Gastrocnemius medialis (tissue), 4 donors: ENCODE measurements at regions not wholly inside any gene's neighbourhood (a gene's known extent, or its start where the extent isn't known, plus 50 kb on each side); places are given as distances from the start of the nearest gene placed in this dataset.

Experiments
- CTCF ChIP-seq, 5 experiments: fragments of 450-650 bp in 3 of 5; fragments of 200-600 bp in 2 of 5; sonication (generic) in 2 of 5; IDR thresholded peaks in 4 of 5; conservative IDR thresholded peaks in 1 of 5; 1 replicate in 4 of 5; 2 replicates in 1 of 5; pipeline ENCODE4 v1.5.1; 2016 to 2019; ENCODE audit warnings: antibody characterized with exemption in 5 of 5, mild to moderate bottlenecking in 3 of 5, moderate library complexity in 3 of 5
- POLR2A ChIP-seq, 2 donors: fragments of 450-650 bp; IDR thresholded peaks; one replicate each; pipeline ENCODE4 v1.6.1; 2017; ENCODE audit warnings: antibody characterized with exemption in 2 of 2, mild to moderate bottlenecking in 2 of 2, moderate library complexity in 2 of 2

GRCh38 chr3:86152620-86153019 lies 838.3 kb downstream of the VGLL3 start:
- TF ChIP-seq CTCF (IDR thresholded peaks at IDR 0.05 in 4 of 5, conservative IDR thresholded peaks at IDR 0.05 in 1 of 5) (no peak), POLR2A (IDR thresholded peaks at IDR 0.05) (no peak)
